Stimulated activated CD4-positive, alpha-beta T cell treated with anti-CD3 and anti-CD28 coated beads, Interleukin-2, amount 100 ng/mL, for 4 hours (primary cell): ENCODE measurements at regions not wholly inside any gene's neighbourhood (a gene's known extent, or its start where the extent isn't known, plus 50 kb on each side); places are given as distances from the start of the nearest gene placed in this dataset.
"Not testable (repeated sequence)": the region's sequence is repeated elsewhere in the genome, so short reads cannot be mapped to it uniquely, and the experiment has no call there.

Experiments
- DNase-seq: peaks from one replicate; pipeline ENCODE4 v3.0.0-alpha.2; 2020; ENCODE audit warnings: low read depth

DNA sequence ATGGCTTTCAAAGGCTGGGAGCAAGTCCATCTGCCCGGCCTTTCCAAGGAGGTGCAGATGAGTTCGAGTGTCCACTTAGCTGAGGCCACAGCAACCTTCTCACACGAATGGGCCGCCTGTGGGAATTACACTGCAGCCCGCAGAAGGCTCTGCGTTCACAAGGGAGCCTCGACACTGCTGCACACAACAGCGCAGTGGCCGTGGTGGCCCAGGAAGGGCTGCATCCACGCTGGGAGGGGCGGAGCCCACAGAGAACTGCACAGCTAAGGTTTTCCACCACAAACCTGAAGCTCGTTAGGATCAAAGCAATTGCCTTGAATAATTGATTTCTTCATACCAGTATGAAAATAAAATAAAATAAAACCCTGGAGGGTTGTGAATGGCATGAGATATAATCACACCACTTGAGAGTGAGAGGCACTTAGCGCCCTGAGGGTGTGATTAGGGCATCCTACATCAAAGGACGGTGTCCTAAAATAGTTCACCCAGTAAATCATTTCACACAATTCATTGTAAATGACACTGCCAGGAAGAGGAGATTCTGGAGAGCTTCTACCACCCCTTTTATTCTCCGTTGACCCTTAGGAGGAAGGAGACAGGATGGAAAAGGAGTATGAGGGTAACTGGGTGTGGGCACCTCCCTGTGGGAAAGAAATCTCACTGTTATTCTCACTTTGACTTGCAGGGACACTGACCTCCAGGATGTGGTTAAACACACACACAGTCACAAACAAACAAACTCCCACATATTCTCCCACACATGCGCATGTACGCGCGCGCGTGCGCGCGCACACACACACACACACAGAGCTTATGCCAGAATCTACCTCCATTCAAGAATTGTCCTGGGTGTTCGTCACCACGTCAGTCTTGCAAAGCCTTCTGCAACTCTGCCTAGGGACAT is 256.6 kb upstream of the ID2 start:
- DNase-seq, result no peak

DNA sequence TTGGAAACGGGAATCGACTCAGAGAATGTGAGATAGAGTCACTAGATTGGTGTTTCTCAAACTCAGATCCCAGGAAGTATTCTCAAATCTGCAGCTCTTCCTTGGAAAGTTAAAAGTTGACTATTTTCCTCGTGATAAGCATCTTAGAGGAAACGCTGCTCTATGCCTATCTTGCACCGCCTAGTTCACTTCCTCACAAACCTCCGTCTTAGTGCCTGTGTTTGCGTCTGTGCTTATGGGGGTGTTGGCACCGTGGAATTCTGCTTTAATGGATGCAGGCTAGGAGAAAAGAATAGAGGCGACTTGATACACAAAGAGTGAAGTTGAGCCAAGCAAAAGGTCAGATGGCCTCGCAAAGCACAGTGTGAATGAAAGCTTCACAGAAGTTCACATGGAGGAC is 255.3 kb upstream of the ID2 start:
- no peak for DNase-seq

DNA sequence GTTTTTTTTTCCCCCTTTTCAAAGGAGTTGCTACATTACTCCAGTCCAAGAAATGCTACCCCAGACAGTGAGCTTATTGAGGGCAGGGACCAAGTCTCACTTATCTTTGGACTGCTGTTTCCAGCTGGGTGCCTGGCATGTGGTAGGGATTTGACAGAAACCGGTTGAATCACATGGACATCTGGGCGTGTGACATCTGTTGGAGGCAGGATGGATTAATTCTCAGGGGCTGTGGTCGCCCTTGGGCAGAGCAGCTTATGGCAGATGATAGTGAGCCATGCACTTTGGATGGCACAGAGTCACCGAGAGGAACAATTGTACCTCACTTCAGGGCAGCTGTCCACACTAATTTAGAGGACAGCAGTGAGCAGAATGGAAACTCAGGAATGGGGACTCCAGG is 254.6 kb upstream of the ID2 start:
- no peak for DNase-seq

DNA sequence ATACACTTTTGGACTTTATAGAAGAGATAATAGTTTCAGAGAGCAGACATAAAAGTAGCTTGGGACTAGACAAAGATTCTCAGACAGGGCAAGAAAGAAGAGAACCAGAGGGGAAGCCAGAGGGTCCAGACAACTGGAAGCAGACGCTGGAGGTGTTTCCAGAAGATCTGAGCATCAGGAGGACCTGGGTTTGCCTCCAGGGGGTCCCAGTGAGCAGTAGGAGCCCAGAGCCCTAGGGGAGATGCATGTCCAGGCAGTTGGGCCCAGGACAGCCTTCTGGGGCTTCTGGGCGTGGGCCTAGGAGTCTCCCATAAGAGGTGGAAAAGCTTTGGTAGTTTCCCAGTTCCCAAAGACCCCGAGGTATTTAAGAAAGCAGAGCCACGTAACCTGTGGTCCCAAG is 251.2 kb upstream of the ID2 start:
- no peak for DNase-seq

DNA sequence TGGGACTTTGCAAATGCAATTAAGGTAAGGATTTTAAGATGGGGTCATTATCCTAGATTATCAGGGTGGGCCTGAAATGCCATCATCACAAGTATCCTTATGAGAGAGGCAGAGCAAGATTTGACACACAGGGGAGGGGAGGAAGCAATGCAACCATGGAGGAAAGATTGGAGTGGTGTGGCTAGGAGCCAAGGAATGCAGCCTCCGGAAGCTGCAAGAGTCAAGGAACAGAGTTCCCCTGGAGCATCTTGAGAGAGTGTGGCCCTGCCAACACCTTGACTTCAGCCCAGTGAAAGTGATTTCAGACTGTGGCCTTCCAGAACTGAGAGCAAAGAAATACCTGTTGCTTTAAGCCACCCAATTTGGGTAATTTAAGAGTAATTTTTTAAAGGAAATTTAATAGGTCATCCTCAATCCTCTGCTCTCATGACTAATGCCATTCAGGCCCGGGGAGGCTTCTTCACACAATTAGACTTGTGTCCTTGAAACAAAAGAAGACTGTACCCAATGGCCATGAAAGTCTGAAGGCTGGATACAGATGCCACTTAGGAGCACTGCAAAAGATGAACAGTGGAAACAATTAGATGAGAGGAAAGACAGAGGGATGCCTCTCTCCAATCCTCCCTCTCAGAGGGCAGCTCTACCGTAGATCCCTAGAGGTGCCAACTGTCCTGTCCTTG is 250.3 kb upstream of the ID2 start:
- no peak for DNase-seq

DNA sequence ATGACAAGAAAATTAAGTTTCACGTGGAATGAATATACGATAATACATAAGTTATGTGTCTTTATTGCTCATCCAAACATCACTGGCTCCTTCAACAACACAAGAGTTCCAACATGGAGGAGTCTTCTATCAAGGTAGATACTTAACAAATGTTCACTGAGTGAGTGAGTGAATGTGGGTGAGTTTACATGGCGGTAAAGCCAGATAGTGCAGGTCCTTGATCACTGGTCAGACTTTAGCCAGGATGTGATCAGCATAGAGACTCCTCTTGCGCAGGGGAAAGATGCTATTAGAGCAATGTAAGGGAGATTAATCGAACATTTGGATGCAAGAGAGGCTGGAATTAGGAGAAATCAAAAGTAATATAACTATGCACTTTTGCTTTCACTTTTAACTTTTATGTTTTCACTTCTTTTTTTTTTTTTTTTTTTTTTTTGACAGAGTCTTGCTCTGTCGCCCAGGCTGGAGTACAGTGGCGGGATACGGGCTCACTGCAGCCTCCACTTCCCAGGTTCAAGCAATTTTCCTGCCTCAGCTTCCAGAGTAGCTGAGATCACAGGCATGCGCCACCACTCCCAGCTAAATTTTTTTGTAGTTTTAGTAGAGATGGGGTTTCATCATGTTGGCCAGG is 249.0 kb upstream of the ID2 start:
- no peak for DNase-seq

DNA sequence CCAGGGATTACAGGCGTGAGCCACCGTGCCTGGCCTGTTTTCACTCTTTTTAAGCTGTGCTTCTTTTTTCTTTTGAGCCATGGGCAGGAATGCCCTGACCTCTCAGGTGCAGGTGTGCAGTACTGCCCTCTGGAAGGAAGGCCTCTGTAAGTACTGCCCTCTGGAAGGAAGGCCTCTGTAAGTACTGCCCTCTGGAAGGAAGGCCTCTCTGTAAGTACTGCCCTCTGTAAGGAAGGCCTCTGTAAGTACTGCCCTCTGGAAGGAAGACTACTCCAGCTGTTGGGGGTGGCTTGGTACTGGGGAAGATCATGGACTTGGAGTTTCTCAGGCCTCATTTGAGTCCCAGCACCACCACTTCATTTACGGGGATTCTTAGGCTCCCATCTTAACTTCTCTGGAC is 248.5 kb upstream of the ID2 start:
- DNase-seq, result no peak

DNA sequence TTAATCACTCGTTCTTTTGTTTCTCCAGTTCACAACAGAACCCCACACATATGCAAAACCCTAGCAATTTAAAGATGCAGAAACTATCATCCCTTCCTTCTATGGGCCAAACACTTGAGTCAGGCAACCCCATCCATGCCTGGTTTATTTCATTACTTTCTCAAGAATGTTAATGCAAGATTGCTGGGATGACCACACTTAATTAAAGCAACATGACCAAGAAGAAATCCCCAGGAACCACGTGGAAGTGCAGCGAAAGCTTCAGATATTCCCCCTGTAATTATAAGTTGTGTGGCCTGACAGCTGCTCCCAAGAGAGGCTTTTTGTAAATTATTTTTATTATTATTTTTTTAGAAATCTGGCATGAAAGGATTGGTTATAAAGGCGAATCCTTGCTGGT is 246.2 kb upstream of the ID2 start:
- no peak for DNase-seq

DNA sequence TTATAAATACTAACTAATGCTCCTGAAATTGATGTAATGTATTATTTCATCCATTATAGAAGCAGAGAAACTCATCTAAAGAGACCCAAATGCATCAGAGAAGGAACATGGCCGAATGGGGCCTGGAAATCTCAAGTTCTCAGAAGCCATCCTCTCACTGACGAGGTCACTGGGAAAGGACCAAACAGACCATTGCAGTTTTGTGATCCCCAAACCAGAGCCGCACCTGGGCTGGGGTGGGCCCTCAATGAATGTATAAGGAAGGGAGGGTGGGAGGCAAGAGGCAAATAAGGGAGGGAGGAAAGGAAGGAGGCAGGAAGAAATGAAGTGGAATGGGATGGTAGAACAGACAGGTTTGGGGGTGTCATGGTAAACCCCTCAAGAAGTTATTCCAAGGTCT is 245.3 kb upstream of the ID2 start:
- no peak for DNase-seq

DNA sequence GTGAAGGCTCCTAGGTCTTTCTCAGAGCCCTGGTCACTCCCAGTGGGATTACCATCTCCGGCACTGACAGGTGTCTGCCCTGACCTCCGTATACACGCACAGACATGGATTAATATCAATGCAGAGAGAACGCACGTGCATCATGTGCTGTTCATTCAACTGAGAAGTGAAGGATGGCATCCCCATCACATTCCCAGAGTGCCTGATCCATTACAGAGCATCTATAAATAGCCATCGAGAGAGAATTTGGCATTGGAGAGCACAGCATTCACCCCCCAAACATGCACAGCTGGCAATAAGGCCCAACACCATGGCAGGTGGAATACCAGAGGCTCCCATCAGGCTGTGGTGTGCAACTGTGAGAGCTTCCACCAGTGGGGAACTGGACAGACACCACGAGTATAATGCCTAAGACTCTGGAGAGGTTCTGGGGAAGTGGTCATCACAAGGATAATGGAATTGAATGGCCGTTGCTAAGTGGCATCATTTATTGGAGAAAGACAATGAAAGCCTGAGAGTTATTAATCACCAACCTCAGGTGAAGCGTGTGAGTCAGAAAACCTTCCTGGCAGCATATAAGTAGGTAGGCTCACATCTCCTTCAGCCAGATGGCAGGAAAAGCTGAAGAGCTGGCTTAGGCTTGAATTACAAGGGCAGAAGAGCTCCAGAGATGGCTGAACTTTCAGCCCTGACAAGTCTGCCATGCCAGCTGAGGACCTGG is 244.5 kb upstream of the ID2 start:
- DNase-seq, result no peak

DNA sequence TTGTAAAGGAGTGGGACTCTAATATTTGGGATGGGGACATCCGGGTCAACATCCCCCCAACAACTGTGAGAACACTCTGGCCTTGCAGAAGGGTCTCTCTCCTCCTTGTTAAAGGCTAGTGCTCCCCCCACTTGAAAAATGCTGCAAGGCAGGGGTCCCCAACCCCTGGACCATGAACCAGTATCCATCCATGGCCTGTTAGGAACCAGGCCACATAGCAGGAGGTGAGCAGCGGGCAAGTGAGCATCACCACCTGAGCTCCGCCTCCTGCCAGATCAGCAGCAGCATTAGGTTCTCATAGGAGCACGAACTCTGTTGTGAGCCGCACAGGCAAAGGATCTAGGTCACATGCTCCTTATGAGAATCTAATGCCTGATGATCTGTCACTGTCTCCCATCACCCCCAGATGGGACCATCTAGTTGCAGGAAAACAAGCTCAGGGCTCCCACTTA is 243.9 kb upstream of the ID2 start:
- no peak for DNase-seq

DNA sequence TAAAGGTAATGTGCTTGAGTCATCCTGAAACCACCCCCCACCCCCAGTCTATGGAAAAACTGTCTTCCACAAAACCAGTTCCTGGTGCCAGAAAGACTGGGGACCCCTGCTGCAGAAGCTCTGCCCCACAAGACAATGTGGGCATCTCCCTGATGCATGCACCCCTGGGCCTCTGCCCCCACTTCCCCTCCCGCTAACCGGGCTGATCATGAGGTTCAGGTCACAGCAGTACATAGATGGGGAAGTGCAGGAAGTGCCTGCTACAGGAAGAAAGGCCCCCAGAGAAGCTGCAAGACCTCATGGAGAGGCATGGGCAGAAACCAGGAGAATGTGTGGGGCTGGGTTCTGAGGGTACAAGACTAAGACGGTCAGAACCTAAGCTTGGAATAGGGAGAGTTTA is 243.4 kb upstream of the ID2 start:
- DNase-seq, result no peak

DNA sequence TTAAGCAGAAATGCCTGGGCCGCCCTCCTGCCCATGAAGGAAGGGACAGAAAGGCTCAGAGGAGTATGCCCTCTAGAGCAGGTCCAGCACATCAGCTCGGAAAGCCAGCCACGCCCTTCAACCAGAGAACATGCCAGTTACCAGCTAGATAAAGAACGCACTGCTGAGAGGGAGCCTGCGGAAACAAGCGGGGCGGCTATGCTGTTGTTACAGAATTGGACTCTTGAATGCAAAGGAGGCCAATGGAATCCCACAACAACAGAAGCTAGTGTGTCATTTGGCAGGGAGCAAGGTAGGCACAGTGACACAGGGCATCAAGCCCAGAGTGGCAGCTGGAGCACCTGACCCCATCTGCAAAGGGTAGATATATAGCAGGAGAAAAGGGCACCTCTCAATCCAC is 242.9 kb upstream of the ID2 start:
- no peak for DNase-seq

DNA sequence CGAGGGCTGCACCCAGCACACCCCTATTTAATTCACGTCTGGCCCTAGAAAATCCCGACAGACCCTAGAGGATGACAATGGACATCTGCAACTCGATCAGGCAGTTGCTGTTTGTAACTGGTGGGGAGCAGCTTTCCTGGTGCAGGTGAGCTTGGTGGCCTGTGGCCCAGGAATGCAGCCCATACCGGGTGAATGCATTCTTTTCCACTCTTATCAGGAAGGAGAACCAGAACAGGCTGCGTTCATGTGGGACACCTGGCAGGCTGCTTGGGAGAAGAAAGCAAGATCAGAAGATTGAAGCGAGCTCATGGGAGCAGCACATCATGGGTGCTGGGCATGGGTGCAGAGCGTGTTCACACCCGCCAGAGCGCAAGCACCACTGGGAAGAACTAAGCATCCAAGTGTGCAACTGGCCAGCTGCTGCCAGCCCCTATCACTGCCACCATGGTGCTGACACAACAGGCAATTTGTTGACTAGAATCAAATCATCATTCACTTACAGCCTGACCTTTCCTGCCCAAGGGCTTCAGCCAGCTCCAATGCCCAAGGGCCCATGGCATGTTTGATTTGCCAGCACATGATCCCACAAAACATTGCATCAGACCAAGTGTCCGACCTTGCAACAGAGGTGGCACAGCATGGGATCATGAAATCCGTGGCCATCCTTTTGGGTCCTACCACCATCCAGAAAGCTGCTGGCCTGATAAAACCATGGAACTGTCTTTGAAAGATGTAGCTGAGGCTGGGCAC is 241.7 kb upstream of the ID2 start:
- no peak for DNase-seq

DNA sequence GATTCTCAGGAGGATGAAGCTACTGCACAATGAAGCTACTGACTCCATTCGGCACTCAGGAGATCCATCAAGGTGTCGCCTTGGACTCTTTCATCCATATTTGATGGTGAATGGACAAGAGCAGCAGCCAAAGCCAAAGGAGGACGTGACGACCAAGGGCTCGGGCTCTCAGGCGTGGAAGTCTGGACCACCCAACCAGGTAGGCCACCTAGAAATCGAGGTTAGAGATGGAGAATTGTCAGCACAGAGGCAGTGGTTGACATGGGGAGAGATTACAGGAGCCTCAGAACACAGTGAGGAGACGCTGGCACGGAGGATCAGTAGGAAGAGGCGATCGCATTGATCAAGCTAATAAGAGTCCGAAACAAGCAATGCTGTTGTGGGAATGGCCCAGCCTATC is 240.5 kb upstream of the ID2 start:
- no peak for DNase-seq

DNA sequence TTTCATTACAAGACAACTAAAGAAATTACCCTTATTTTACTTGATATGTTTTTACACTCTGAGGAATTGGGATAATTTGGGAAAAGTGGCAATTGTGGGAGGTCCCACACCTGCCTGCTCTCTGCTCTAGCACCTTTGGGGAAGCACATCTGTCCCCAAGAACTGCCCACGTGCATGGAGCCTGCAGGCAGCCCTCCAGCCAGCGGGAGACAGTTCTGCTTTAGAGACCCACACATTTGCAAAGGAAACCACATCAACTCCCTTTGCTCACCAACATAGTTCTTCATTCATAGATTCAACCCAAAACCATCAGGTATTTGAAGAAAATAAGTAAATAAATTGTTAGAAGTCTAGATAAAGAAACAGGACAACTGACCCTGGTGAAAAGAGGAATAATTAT is 239.9 kb upstream of the ID2 start:
- no peak for DNase-seq

DNA sequence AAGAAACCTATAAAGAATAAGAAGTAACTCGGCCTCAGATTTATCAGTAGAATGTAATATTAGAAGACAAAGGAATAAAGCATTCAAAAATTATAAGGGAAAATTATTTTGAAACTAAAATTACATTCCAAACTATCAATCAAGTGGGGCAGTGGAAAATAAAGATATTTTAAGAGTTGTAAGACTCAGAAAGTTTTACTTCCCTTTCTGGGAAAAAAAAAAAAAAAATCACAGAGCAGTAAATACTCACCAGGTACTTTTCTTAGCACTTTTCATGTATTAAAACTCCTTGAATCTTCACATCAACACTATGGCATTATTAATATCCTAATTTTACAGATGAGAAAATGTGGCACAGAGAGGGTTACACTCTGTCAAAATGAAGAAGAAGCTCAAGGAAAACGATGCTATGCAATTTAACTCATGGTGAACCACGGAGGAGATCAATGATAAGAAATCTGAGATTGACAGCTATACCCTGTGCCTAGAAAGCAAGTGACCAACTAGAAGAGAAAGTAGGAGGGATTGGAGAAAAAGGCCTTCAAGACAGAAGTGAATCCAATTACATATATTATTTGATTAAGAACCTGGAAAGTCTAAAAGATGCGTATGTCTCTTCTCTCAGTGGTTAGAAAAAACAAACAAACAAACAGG is 238.9 kb upstream of the ID2 start:
- DNase-seq, result no peak

DNA sequence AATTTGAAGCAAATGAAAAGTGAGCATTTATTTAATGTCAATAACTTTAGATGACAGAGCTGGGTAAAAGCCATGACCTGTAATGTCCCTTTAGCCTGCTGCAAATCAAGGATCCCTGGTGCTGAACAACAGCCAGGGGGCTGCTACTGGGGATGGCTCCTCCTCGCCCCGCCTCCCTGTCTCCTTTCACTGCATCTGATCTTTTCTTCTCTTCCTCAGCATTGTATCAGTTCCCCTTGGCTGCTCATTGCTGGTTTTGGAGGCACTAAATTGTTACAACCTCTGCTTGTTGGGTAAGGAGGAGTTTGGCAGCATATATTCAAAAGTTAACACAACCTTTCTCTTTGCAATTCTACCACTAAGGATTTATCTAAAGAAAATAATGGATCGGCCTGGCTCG is 236.3 kb upstream of the ID2 start:
- no peak for DNase-seq

DNA sequence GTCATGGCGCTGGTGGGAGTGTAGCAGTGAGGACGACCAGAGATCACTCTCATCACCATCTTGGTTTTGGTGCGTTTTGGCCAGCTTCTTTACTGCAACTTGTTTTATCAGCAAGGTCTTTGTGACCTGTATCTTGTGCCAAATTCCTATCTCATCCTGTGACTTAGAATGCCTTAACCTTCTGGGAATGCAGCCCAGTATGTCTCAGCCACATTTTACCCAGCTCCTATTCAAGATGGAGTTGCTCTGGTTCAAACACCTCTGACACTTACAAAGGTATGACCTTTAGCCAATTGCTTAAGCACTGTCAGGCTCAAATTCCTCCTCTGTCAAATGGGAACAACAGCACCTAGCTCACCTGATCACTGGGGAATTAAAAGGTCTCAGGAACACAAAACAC is 235.1 kb upstream of the ID2 start:
- DNase-seq, result not testable (repeated sequence)

DNA sequence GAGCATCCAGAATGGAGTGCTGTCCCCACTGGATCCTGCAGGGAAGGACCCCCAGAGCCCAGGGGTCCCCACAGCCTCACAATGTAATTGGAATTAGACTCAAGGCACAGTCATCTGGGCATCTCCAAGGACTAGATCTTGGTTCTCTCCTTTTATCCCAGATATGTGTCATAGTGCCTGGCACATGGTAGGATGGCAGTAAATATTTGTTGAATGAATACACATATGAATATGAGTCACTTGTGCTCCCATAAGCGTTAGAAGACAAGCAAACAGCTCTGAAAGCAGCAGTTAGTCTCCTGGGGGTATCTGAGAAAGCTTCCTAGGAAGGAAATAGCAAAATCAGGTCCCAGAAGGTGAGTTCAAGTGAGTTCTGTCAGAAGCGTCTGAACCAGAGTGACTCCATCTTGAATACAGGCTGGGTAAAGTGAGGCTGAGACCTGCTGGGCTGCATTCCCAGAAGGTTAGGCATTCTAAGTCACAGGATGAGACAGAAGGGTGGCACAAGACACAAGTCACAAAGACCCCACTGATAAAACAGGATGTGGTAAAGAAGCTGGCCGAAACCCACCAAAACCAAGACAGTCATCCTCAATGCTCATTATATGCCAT is 234.1 kb upstream of the ID2 start:
- DNase-seq, result no peak
